PFSK-1 (cell line): ENCODE measurements at regions not wholly inside any gene's neighbourhood (a gene's known extent, or its start where the extent isn't known, plus 50 kb on each side); places are given as distances from the start of the nearest gene placed in this dataset.

Experiments
- FOXP2 ChIP-seq: optimal IDR thresholded peaks from 2 replicates; pipeline ENCODE3; 2011; ENCODE audit warnings: borderline replicate concordance, control low read depth, inconsistent platforms; ENCODE audit not compliant: insufficient read depth; ENCODE audit errors: extremely low read length, extremely low read depth
- POLR2AphosphoS5 ChIP-seq: IDR thresholded peaks from 2 replicates; pipeline ENCODE4 v1.6.1; 2012; ENCODE audit warnings: low read depth, mild to moderate bottlenecking, control low read depth, low read length, moderate library complexity
- SIN3A ChIP-seq: IDR thresholded peaks from 2 replicates; pipeline ENCODE4 v1.6.1; 2012; ENCODE audit warnings: mild to moderate bottlenecking, low read length, moderate library complexity, borderline replicate concordance; ENCODE audit not compliant: insufficient read depth
- TAF1 ChIP-seq: IDR thresholded peaks from 2 replicates; pipeline ENCODE4 v1.6.1; 2012; ENCODE audit warnings: low read length, control low read depth, borderline replicate concordance; ENCODE audit not compliant: insufficient read depth
- TF ChIP-seq, protein P1 (sequence below), 2 experiments: IDR thresholded peaks; 2 replicates each; pipeline versions ENCODE4 v1.6.1 to v1.8.0; 2011 to 2012; ENCODE audit warnings: low read depth in 2 of 2, low read length in 2 of 2, control low read depth in 1 of 2, inconsistent platforms in 1 of 2, mild to moderate bottlenecking in 1 of 2, moderate library complexity in 1 of 2; ENCODE audit not compliant: insufficient read depth in 1 of 2

DNA sequence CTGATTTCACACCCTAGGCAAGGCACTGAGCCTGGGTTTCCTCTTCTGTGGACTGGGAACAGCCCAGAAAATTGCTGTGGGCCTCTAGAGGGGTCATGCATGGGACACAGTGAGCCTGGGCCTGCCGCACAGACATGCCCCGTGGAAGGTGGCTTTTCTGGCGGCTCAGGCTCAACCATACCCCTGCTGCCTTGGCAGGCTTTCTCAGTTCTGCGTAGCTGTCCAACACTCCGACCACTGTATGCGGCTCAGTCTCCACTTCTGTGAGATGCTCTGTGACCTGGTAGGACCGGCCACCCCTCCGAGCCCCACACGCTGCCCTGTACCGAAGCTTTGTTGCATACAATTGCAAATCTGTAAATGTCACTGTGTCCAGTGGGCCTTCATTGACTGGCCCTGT lies 126.3 kb downstream of the UQCRFS1 start:
- TF ChIP-seq TAF1 (no peak), POLR2AphosphoS5 (no peak), FOXP2 (no peak), SIN3A (no peak)
- TF ChIP-seq, protein P1, sequence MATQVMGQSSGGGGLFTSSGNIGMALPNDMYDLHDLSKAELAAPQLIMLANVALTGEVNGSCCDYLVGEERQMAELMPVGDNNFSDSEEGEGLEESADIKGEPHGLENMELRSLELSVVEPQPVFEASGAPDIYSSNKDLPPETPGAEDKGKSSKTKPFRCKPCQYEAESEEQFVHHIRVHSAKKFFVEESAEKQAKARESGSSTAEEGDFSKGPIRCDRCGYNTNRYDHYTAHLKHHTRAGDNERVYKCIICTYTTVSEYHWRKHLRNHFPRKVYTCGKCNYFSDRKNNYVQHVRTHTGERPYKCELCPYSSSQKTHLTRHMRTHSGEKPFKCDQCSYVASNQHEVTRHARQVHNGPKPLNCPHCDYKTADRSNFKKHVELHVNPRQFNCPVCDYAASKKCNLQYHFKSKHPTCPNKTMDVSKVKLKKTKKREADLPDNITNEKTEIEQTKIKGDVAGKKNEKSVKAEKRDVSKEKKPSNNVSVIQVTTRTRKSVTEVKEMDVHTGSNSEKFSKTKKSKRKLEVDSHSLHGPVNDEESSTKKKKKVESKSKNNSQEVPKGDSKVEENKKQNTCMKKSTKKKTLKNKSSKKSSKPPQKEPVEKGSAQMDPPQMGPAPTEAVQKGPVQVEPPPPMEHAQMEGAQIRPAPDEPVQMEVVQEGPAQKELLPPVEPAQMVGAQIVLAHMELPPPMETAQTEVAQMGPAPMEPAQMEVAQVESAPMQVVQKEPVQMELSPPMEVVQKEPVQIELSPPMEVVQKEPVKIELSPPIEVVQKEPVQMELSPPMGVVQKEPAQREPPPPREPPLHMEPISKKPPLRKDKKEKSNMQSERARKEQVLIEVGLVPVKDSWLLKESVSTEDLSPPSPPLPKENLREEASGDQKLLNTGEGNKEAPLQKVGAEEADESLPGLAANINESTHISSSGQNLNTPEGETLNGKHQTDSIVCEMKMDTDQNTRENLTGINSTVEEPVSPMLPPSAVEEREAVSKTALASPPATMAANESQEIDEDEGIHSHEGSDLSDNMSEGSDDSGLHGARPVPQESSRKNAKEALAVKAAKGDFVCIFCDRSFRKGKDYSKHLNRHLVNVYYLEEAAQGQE (IDR thresholded peaks at IDR 0.05; ENCODE audit: insufficient read depth in 1 of 2, low read depth in 2 of 2, low read length in 2 of 2): no peak

DNA sequence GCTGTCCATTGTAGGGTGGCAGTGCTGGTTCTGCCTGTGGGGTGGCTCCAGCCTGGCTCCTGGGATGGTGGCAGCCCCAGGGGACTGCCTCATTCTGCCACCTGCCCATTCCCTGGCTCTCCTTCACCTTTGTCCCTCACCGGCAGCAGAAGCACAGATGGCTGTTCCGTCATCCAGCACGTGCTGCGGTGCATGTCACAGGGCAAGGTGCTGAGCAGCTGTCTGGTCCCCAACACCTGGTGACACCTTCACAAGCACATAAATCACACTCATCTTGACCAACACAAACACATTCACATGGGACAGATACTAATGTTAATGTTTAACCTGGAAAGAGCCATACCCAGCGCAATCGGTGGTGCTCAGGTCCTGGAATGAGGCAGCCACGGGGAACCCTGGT lies 126.8 kb downstream of the UQCRFS1 start:
- TF ChIP-seq FOXP2 (no peak), SIN3A (no peak), TAF1 (no peak), POLR2AphosphoS5 (no peak)
- TF ChIP-seq, protein P1 (IDR thresholded peaks at IDR 0.05; ENCODE audit: insufficient read depth in 1 of 2, low read depth in 2 of 2, low read length in 2 of 2): no peak

DNA sequence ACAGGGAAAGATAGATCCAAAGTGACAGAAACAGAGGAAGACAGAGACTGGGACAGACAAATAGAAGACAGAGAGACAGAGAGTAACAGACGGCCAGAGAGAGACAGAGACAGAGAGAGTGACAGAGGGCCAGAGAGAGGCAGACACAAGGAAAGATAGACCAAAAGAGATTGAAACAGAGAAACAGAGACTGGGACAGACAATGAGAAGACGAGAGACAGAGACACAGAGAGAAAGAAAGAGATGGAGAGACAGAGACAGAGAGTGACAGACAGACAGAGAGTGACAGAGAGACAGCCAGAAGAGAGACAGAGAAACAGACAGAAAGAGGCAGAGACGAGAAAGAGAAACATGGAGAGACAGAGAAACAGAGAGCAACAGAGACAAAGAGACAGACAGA lies 127.3 kb downstream of the UQCRFS1 start:
- TF ChIP-seq FOXP2: no peak
- TF ChIP-seq TAF1: no peak
- TF ChIP-seq, protein P1 (IDR thresholded peaks at IDR 0.05; ENCODE audit: insufficient read depth in 1 of 2, low read depth in 2 of 2, low read length in 2 of 2): no peak
- no peak for TF ChIP-seq SIN3A
- no peak for TF ChIP-seq POLR2AphosphoS5

DNA sequence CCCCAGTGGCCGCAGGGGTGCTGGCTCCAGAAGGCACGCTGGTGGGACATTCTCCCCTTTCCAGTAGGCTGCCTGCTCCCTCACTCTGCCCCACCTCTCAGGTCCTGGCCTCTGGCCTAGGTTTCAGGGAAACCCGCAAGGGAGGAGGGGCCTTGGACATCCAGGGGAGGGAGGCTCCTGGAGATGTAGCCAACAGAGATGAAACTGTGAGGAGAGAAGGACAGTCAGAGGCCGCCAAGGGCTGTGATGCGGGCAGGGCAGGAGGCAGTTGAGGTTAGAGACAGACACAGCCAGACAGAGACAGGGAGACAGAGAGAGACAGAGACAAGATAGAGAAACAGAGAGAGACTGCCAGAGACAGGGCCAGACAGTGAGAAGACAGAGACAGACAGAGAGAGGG lies 127.7 kb downstream of the UQCRFS1 start:
- TF ChIP-seq, protein P1 (IDR thresholded peaks at IDR 0.05; ENCODE audit: insufficient read depth in 1 of 2, low read depth in 2 of 2, low read length in 2 of 2): no peak
- TF ChIP-seq POLR2AphosphoS5 (no peak), SIN3A (no peak), FOXP2 (no peak), TAF1 (no peak)

DNA sequence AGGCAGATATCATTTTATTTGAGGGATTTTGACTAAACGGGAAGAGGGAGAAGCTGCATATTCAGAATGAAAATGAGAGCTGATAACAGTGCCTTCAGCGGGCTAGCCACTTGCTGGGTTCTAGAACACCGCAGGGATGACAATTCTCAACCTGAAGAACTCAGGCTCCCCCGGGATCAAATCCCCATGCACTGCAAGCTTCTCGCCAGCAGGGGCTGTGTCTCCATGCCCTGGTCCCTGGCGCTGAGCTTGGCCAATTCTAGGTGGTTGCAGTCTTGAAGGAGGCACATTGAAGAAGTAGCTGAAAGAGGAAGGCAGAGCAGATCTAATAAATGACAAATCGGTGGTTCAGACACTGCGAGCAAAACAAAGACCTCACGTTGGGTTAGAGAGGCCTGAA lies 128.7 kb downstream of the UQCRFS1 start:
- no peak for TF ChIP-seq FOXP2
- TF ChIP-seq, protein P1 (IDR thresholded peaks at IDR 0.05; ENCODE audit: insufficient read depth in 1 of 2, low read depth in 2 of 2, low read length in 2 of 2): no peak
- no peak for TF ChIP-seq SIN3A
- no peak for TF ChIP-seq TAF1
- no peak for TF ChIP-seq POLR2AphosphoS5
